HG03139 (cell line): ENCODE measurements at regions not wholly inside any gene's neighbourhood (a gene's known extent, or its start where the extent isn't known, plus 50 kb on each side); places are given as distances from the start of the nearest gene placed in this dataset.
"Not testable (repeated sequence)": the region's sequence is repeated elsewhere in the genome, so short reads cannot be mapped to it uniquely, and the experiment has no call there.

Source experiments
- ATAC-seq: cut with Tn5 transposase; IDR thresholded peaks from one replicate; pipeline ENCODE4 v1.9.1; 2021; ENCODE audit not compliant: unreplicated experiment

DNA sequence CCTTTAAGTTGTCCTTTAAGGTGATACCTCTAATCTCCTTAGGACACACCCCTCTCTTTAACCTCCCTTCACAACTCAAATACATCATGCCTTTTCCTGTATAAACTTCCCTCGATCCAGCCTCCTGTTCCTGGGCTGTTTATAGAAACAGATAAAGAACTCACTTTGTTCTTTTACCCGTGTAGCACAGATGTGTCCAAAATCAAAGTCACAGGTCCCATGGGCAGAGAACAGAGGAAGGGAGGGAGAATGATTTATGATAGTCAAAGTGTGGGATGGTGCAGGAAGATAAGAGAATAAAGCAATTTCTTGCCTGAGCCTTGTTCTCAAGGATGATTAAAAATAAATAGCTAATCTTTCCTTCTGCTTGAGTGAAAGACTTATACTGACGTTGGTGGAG, 50.3 kb upstream of the CABCOCO1 start:
- ATAC-seq, result no peak

DNA sequence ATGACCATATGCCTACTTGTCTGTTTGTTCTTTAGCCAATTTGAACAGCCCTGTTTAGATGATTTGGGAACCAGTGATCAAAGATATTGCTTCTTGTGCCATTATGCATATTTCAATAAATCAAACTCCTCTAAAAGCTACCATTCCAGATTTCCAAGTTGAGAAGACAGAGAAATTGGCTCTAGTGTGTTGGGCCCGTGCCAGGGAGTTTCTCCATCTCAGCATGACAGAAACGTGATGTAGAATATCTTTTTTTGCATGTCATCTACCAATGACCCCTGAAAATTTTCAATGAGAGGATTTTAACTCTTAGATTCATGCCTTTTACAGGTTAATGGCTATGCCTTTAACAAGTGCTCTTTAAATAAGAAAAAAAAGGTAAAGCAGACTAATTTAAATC, 50.7 kb upstream of the CABCOCO1 start:
- no peak for ATAC-seq

DNA sequence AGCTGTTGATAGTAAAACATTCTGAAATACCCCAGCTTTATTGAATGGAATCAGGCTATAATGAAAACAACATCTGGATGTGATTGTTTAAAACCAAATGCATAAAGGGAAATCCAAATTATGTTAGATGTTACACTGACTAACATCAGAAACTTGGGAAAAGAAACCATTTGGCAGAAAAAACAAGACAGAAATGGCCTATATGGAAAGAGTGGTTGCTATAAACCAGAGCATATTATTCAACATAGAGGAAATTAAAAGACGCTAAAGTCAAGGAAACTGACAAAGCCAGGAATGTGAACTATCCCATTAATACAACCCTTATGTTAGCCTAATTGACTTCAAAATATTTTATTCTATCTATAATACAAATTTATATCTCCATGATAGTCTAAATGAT, 53.0 kb upstream of the CABCOCO1 start:
- ATAC-seq, result no peak

DNA sequence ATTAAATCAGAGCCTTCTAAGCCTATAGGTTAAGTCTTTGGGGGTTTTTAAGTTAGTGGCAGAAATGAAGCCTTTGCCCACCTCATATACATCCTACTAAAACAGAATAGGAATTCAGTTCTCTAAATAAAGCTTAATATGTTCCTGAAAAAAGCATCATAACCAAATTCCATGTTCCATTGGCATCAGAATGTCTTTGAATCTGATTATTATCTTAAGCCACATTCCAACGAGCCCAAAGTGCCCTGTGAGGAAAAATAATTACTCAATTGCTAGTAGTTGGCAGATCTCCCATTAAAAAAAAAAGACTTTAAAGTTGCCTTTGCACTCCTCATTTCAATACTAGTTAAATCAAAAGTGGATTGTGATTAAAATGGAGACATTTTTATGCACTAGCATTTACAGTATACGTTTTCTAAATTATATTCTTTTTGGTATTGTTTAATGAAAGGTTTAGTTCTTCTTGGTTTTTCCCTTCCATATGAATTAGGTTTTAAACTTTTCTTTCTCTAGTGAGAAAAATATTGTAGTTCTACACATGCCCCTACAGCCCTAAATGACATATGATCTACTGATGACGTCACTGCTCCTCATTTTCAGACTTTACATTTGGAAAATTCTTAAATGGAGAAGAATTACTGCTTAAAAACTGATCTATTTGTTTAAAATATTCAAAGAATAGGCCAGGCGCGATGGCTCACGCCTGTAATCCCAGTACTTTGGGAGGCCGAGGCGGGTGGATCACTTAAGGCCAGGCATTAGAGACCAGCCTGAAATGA, 54.3 kb upstream of the CABCOCO1 start:
- no peak for ATAC-seq

DNA sequence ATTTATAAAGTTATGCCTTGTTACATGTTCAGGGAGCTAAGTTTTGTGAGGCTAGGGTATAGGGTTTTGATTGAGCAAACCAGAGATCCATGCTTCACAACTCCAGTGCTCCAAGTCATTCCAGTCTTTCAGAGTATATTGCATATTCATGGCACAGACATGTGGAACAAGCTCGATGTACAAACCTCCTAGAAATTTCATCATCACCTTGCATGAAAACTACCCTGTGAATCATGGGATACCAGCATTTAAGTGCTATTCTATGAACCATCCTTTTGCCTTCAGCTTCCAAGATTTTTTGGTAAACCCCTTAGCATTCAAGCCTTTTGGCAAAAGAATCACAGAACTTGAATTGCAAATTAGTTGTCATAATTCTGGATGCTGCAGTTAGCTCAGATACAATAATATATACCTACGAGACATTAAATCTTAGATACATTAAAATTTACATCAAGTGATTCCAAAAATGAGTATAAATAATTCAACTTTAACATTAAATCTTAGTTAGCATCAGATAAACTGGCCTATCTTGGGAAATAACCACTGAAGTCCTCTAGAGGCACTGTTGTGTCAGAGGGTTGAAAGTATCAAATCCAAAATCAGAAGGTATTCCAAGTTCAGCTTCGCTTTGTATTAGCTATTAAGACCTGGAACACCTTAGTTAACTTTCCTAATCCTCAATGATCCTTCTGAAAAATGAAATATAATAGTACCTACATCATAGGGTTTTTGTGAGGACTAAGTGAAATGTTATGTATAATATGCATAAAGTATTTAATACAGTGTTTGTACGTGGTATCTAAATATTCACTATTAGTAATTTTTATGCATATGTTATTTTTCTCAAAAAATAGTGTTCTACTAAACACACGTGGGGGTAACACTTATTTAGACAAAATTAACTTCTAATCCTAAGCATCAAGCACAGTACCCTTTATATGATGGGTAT, 55.5 kb upstream of the CABCOCO1 start:
- no peak for ATAC-seq

DNA sequence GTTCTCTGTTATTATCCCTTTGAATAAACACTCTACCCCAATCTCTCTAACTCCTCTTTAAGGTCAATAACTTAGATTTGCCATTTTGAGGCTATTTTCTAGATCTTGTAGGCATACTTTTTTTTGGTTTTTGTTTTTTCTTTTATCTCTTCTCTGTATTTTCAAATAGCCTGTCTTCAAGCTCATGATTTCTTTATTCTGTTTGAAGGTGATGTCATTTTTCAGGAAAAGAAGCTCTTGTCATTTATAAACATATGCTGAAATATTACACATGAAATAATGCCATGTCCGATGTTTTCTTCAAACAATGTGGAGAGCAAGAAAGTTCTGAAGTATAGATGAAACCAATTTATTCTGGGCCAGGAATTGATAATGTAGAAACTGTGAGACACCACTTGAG, 57.5 kb upstream of the CABCOCO1 start:
- no peak for ATAC-seq

DNA sequence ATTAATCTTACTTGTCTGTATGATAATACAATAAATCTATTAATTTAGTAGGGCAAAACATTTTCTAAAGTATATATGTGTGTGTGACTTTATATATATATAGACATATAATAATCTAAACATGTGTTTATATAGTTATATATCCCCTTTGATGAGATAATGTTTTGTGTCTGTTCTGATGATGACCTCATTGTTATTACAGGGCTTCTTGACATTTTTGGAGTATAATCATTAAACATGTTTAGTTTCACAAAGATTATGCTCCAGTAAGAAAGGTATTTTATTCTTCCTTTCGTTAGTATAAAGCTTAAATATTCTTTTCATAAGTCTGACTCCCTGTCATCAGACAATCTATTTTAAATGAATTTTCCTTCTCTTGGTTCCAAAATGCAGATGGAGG, 62.3 kb upstream of the CABCOCO1 start:
- ATAC-seq, result no peak

DNA sequence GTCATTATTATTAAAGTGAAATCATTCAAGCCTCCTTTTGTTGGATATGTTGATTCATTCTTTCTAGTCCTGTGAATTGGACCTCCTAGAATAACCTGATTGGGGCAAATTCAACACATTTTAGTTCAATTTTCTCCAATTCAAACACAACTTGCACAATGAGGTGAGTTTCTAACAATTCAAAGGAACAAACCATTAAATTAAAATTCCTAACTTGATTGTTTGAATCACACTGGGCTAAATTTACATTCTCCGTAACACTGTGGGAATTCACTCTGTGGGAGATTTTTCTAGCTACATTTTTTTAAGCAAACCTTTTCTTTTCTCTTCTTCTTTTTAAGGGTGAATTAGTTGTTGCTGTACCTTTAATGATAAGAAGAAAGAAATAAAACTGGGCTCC, 68.3 kb upstream of the CABCOCO1 start:
- no peak for ATAC-seq

DNA sequence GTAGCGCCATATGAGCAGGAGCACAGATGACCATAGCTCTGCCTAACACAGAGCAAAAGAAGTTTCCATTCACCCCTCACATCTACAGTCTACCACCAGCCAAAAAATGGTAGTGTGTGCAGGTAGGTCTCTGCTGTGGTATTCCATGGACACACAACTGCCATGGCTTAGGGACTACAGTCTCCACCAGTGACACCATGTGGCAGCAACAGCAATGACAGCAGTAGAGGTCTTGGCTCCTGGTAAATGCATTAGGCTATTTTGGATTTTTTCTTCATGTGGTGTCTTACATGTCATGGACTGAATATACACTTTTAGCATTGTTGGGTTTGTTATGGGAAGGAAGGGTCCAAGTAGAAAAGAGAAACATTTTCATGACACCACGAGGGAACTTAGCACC, 70.1 kb upstream of the CABCOCO1 start:
- peak; percentile 69 for ATAC-seq

DNA sequence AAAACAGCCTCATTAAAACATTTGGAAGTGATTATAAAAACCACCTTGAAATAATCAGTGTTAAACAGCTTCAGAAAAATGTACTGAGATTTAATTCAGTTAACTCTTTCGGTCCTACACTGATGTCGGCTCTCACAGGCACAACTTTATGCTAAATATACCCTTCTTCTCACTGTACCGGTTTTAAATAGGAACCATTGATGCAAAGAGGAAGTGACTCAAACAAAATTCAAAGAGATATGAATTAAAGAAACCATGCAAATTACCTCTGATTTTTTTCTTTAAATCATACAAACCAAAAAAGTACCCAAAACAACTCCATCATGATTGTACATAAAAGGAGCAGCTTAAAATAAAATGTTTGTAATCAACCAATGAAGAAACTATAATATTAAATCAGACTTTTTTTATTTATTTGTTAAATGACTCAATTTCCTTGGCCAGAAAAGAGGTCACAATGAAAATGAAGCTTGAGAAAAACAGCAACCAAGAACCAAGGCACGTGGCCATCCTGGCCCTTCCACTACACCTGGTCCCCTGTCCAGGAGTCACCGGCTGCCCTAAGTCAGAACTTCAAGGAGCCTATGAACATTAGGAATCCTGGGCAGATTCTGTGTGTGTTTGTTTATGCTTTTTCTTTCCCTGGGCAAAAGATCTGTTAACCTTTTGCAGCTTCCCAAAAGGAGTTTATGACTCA, 73.0 kb upstream of the CABCOCO1 start:
- no peak for ATAC-seq

DNA sequence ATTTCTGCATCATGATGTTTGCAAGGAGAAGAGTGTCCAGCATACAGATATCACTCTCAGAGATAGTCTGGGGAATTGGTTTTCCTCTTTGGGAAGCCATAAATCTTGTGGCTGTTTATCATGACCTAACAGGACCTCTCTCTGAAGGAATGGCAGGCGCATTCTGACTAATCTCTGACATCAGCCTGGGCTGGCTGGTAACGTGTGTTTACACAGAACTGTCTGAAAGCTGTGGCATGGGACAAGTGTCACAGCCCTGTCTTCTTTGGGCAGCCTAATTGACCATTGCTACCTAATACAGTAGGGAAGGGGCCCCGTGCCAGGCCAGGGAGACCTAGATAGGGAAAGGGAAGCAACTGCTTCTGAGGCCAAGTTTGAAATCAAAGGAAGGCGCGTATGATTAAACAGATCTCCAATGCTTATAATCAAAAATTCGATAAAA, 73.9 kb upstream of the CABCOCO1 start:
- ATAC-seq, result no peak

DNA sequence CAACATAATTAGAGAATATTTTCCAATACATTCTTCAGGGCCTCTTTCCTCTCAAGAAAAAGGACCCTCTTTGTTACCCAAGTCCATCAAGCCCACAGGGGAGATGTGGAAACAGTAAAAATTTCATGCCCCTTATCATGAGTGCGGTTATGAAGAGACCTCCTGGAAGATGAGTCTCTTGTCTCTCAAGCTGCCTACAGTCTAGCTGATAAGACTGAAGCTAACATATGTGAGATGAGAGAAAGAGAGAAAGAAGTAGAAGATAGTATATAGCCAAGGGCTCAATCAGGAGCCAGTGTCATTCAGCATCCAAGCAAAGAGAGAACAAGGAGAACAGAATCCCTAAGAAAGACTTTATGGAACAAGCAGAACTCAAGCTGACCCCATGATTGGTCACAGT, 75.9 kb upstream of the CABCOCO1 start:
- ATAC-seq, result no peak

DNA sequence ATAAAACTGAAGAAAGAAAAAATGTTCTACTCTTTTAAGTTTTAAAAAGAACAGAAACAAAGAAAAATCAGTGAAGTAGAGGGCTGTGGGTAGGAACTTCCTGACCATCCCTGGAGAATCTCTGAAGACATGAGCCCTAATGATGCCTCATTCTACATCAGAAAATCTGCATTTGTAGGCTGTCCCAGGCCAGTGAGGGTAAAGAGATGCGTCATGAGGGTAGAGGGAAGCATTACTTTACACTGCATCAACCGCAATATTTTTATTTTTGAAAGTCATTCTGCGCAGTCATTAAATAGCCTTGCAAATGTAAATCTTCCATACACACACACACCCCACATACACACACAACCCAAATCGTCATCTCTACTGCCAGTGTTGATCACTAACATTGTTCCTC, 82.1 kb upstream of the CABCOCO1 start:
- no peak for ATAC-seq

DNA sequence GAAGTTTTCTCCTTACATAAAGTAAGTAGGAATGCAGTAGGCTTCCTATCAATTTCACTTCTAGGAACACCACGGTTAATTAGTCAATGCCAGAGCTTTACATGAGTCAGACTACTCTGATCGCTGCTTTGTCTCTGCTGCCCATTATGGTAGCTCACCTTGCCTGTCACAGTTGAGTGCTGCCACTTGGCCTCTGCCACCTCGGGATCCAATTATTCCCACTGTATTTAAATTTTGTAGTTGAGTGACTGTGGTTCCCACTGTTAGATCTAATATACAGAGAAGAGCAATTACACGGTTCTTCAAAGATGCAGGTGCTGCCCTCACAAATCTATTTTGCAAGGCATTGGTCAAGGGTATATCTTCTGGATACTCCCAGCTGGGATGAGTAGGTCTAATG, 92.5 kb upstream of the CABCOCO1 start:
- not testable (repeated sequence) for ATAC-seq

DNA sequence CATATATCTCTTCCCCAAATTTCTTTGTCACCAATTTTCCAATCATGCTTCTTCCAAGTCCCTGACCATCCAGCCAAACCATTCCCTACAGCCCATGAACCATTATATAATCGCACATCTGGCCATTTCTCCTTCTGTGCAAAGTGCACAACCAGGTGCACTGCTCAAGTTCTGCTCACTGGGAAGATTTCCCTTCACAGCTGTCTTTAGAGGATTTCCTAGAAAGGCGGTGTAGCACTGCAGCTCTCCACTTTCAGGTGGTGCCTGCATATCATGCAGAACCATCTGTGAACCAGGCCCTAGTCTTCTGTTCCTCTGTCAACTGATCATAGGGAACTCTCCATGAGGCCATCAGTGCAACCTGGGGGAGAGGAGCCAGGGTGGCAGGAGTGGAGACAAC, 95.0 kb upstream of the CABCOCO1 start:
- no peak for ATAC-seq

DNA sequence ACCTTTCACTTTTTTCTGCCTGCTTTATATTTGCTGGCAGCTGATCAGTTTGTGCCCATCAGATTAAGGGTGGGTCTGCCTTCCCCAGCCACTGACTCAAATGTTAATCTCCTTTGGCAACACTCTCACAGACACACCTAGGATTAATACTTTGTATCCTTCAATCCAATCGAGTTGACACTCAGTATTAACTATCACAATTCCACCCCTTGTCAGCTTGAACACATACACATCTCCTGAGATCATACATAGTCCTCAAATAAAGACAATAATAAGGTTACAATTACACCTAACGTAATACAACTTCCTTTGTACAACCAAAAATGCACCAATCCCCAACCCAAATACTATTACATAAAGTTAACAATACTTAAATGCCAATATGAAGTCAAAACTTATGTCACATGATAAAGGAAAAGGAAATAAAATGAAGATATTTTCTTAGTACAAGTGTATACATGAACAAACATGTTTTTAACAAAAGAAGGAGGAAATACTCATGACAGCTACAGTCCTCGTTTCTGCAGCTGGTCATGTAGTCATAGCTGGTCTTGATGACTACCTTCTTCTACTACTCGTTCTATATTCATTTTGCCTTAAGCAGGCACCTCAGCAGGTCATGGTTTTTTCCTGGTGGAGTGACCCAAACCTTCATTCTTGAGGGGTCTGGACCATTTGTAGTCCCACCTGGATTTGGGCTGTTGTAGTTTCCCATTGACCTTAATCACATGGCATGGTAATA, 96.7 kb upstream of the CABCOCO1 start:
- no peak for ATAC-seq

DNA sequence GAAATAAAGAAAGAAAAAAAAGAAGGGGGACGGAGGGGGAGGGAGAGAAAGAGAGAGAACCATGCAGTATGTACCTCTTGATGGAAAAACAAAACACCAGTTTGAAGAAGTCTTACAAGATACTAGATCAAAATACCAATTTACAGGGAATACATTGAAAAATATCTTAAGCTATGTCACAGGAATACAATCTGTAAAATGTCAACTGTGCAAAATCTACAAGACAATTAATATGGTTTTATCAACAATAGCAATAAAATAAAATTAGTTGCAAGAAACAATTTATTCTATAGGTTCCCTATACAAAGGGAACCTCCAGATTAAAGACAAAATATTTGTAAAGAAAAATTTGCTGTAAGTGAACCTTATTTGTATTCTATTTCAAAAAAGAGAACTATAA, 98.3 kb upstream of the CABCOCO1 start:
- ATAC-seq, result no peak

DNA sequence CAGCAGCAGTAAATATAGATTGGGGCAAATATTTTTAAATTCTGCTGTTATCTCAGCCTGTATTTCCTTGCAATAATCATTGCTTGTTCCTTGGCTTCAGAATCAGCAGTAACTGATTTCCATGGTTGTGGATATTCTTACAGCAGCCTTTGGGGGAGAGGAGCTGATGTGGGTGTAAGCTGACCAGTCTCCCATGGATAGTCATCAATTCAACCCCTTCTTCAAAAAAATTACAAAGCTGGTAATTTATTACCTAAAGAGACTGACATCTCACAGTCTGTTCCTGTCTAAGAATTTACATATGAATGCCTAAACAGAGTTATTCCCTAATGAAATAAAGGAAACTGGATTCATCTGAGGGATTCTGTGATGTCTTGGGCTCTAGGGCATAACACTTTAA, 103.1 kb upstream of the CABCOCO1 start:
- no peak for ATAC-seq

DNA sequence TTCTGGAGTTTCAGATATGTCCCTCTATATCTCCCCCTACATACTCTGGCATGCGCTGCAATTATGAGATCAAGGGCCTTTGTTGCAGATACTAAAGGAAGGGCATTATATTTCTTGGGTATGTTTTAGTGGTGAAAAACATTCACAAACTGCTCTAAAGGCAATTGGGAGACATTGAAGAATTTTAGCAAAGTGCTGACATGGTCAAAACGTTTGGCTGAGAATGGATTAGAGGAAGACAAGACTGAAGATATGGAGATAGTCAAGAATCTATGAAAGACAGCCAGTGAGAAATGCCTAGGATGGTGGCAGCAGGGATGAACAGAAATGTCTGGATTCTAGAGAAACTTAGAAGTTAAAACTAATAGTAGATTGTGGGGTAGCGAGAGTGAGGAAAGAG, 104.5 kb upstream of the CABCOCO1 start:
- ATAC-seq, result no peak

DNA sequence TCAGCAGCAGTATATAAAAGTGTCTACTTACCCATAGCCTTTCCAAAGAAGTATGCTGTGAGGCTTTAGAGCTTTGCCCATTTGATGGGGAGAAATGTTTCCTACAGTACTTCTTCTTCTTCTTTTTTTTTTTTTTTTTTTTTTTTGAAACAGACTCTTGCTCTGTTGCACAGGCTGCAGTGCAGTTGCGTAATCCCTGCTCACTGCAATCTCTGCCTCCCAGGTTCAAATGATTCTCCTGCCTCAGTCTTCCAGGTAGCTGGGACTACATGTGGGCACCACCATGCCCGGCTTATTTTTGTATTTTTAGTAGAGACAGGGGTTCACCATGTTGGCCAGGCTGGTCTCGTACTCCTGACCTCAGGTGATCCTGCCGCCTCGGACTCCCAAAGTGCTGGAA, 101.7 kb upstream of the TMEM26 start:
- no peak for ATAC-seq

DNA sequence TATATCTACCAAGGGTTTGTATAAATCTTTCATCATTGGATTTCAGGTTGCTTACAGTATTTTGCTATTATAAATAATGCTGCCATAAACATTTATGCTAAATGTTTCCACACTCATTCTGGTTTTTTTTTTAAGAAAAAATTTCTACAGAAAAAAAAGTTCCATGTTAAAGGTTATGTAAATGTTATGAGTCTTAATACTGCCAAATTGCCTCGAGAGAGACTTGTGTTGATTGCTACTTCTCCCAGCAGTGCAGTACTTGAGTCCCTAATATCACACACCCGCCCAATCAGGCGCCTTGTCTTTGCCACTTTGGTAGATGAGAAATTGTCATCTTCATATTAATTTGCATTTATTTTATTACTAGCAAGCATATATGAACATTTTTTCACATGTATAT, 96.7 kb upstream of the TMEM26 start:
- ATAC-seq, result no peak
